ENCODE measurements at regions not wholly inside any gene's neighbourhood (a gene's known extent, or its start where the extent isn't known, plus 50 kb on each side); places are given as distances from the start of the nearest gene placed in this dataset.
"Not testable (repeated sequence)": the region's sequence is repeated elsewhere in the genome, so short reads cannot be mapped to it uniquely, and the experiment has no call there.

- ChIA-PET CTCF (interaction anchor here (0.7 kb wide), 1 partner anchor 649 kb away, joined by 3 read pairs; no protein-coding TSS in a partner anchor), POLR2A (no interaction called here)
- Mint-ChIP-seq H3K27me3 (ENCODE audit: low read depth) (no peaks in the 10 kb centered on the region), H3K4me1 (ENCODE audit: low read depth) (no peaks in the 10 kb centered on the region), H3K9me3 (ENCODE audit: insufficient read depth) (no peaks in the 10 kb centered on the region), H3K4me3 (no peak overlapping the region), H3K27ac (no peak overlapping the region), H3K36me3 (ENCODE audit: low read depth) (no peaks in the 10 kb centered on the region)
- ATAC-seq, result peak; percentile 53
- peak; percentile 53 for DNase-seq
Measured at GRCh38 chr9:90219548-90220118, 423.0 kb downstream of the DIRAS2 start.

GRCh38 chr9:90221899-90222298, 420.7 kb downstream of the DIRAS2 start:
- peak; percentile 47 for DNase-seq
- H3K27ac Mint-ChIP-seq; H3K27me3 Mint-ChIP-seq (ENCODE audit: low read depth); H3K36me3 Mint-ChIP-seq (ENCODE audit: low read depth); ATAC-seq; CTCF ChIA-PET; H3K9me3 Mint-ChIP-seq (ENCODE audit: insufficient read depth); POLR2A ChIA-PET; H3K4me3 Mint-ChIP-seq; H3K4me1 Mint-ChIP-seq (ENCODE audit: low read depth): not testable (repeated sequence)

GRCh38 chr9:90226839-90227338, 415.7 kb downstream of the DIRAS2 start:
- H3K27me3 Mint-ChIP-seq (ENCODE audit: low read depth); H3K27ac Mint-ChIP-seq; CTCF ChIA-PET; POLR2A ChIA-PET; H3K4me1 Mint-ChIP-seq (ENCODE audit: low read depth); H3K36me3 Mint-ChIP-seq (ENCODE audit: low read depth); H3K4me3 Mint-ChIP-seq; H3K9me3 Mint-ChIP-seq (ENCODE audit: insufficient read depth); ATAC-seq: not testable (repeated sequence)
- peak; percentile 71 for DNase-seq

- H3K4me1 Mint-ChIP-seq (ENCODE audit: low read depth); DNase-seq; CTCF ChIA-PET; H3K27me3 Mint-ChIP-seq (ENCODE audit: low read depth); H3K4me3 Mint-ChIP-seq; H3K27ac Mint-ChIP-seq; H3K9me3 Mint-ChIP-seq (ENCODE audit: insufficient read depth); POLR2A ChIA-PET; H3K36me3 Mint-ChIP-seq (ENCODE audit: low read depth); ATAC-seq: not testable (repeated sequence)
Measured at GRCh38 chr9:90233081-90233480, 409.5 kb downstream of the DIRAS2 start.

- H3K9me3 Mint-ChIP-seq (ENCODE audit: insufficient read depth), result no peaks in the 10 kb centered on the region
- H3K27me3 Mint-ChIP-seq (ENCODE audit: low read depth), result peaks cover 14% of the 10 kb centered on the region
- no peak overlapping the region for H3K27ac Mint-ChIP-seq
- no peaks in the 10 kb centered on the region for H3K4me1 Mint-ChIP-seq (ENCODE audit: low read depth)
- DNase-seq, result no peak
- no peak overlapping the region for H3K4me3 Mint-ChIP-seq
- ChIA-PET CTCF (no interaction called here), POLR2A (no interaction called here)
- no peaks in the 10 kb centered on the region for H3K36me3 Mint-ChIP-seq (ENCODE audit: low read depth)
- no peak for ATAC-seq
Measured at GRCh38 chr9:90240541-90240940, 402.1 kb downstream of the DIRAS2 start.

- Mint-ChIP-seq H3K36me3 (ENCODE audit: low read depth) (no peaks in the 10 kb centered on the region), H3K4me1 (ENCODE audit: low read depth) (no peaks in the 10 kb centered on the region), H3K9me3 (ENCODE audit: insufficient read depth) (no peaks in the 10 kb centered on the region), H3K27ac (no peak overlapping the region), H3K27me3 (ENCODE audit: low read depth) (peaks cover 10% of the 10 kb centered on the region), H3K4me3 (no peak overlapping the region)
- ATAC-seq (no peak), DNase-seq (no peak)
- ChIA-PET CTCF (no interaction called here), POLR2A (no interaction called here)
Measured at GRCh38 chr9:90245661-90246060, 397.0 kb downstream of the DIRAS2 start.

- Mint-ChIP-seq H3K27me3 (ENCODE audit: low read depth) (peaks cover 11% of the 10 kb centered on the region), H3K4me3 (no peak overlapping the region), H3K4me1 (ENCODE audit: low read depth) (no peaks in the 10 kb centered on the region), H3K27ac (no peak overlapping the region), H3K36me3 (ENCODE audit: low read depth) (no peaks in the 10 kb centered on the region), H3K9me3 (ENCODE audit: insufficient read depth) (no peaks in the 10 kb centered on the region)
- ATAC-seq (no peak), DNase-seq (no peak)
- CTCF ChIA-PET, result no interaction called here
- POLR2A ChIA-PET, result no interaction called here
Measured at GRCh38 chr9:90249094-90249493, 393.5 kb downstream of the DIRAS2 start.

- Mint-ChIP-seq H3K27me3 (ENCODE audit: low read depth) (peaks cover 13% of the 10 kb centered on the region), H3K36me3 (ENCODE audit: low read depth) (no peaks in the 10 kb centered on the region), H3K4me1 (ENCODE audit: low read depth) (no peaks in the 10 kb centered on the region), H3K9me3 (ENCODE audit: insufficient read depth) (no peaks in the 10 kb centered on the region), H3K4me3 (no peak overlapping the region), H3K27ac (no peak overlapping the region)
- POLR2A ChIA-PET, result no interaction called here
- DNase-seq (no peak), ATAC-seq (no peak)
- CTCF ChIA-PET, result no interaction called here
Measured at GRCh38 chr9:90251316-90251715, 391.3 kb downstream of the DIRAS2 start.

GRCh38 chr9:90256345-90256744, 386.3 kb downstream of the DIRAS2 start:
- ChIA-PET POLR2A (no interaction called here), CTCF (no interaction called here)
- Mint-ChIP-seq H3K9me3 (ENCODE audit: insufficient read depth) (peaks cover under 1% of the 10 kb centered on the region), H3K4me3 (no peak overlapping the region), H3K27me3 (ENCODE audit: low read depth) (peaks cover 11% of the 10 kb centered on the region), H3K27ac (no peak overlapping the region), H3K36me3 (ENCODE audit: low read depth) (no peaks in the 10 kb centered on the region), H3K4me1 (ENCODE audit: low read depth) (no peaks in the 10 kb centered on the region)
- DNase-seq, result no peak
- ATAC-seq, result no peak

- H3K9me3 Mint-ChIP-seq (ENCODE audit: insufficient read depth), result peaks cover 6% of the 10 kb centered on the region
- ATAC-seq (no peak), DNase-seq (no peak)
- no peaks in the 10 kb centered on the region for H3K36me3 Mint-ChIP-seq (ENCODE audit: low read depth)
- ChIA-PET CTCF (no interaction called here), POLR2A (no interaction called here)
- no peaks in the 10 kb centered on the region for H3K4me1 Mint-ChIP-seq (ENCODE audit: low read depth)
- no peak overlapping the region for H3K4me3 Mint-ChIP-seq
- peaks cover 7% of the 10 kb centered on the region for H3K27me3 Mint-ChIP-seq (ENCODE audit: low read depth)
- no peak overlapping the region for H3K27ac Mint-ChIP-seq
Measured at GRCh38 chr9:90259311-90260246, 383.0 kb downstream of the DIRAS2 start.

GRCh38 chr9:90261698-90262097, 380.9 kb downstream of the DIRAS2 start:
- CTCF ChIA-PET, result no interaction called here
- H3K4me3 Mint-ChIP-seq, result no peak overlapping the region
- no peak overlapping the region for H3K27ac Mint-ChIP-seq
- H3K36me3 Mint-ChIP-seq (ENCODE audit: low read depth), result no peaks in the 10 kb centered on the region
- no peak for ATAC-seq
- POLR2A ChIA-PET, result no interaction called here
- H3K9me3 Mint-ChIP-seq (ENCODE audit: insufficient read depth), result peaks cover 6% of the 10 kb centered on the region
- no peaks in the 10 kb centered on the region for H3K4me1 Mint-ChIP-seq (ENCODE audit: low read depth)
- DNase-seq, result no peak
- peaks cover 5% of the 10 kb centered on the region for H3K27me3 Mint-ChIP-seq (ENCODE audit: low read depth)

GRCh38 chr9:90268613-90269012, 374.0 kb downstream of the DIRAS2 start:
- ATAC-seq, result no peak
- H3K27ac Mint-ChIP-seq, result no peak overlapping the region
- no peak overlapping the region for H3K4me3 Mint-ChIP-seq
- no peak for DNase-seq
- H3K27me3 Mint-ChIP-seq (ENCODE audit: low read depth), result peaks cover 9% of the 10 kb centered on the region
- no peaks in the 10 kb centered on the region for H3K9me3 Mint-ChIP-seq (ENCODE audit: insufficient read depth)
- POLR2A ChIA-PET, result no interaction called here
- H3K36me3 Mint-ChIP-seq (ENCODE audit: low read depth), result no peaks in the 10 kb centered on the region
- H3K4me1 Mint-ChIP-seq (ENCODE audit: low read depth), result no peaks in the 10 kb centered on the region
- CTCF ChIA-PET, result no interaction called here

All from activated CD8-positive, alpha-beta T cell treated with anti-CD3 and anti-CD28 coated beads, Interleukin-2, amount 10 ng/mL, durations not matched to agents 7 days and 5 days (primary cell).